Keratinocyte (primary cell): ENCODE measurements at regions not wholly inside any gene's neighbourhood (a gene's known extent, or its start where the extent isn't known, plus 50 kb on each side); places are given as distances from the start of the nearest gene placed in this dataset.

Experiments used
- DNase-seq: peaks from one replicate; pipeline ENCODE4 v3.0.0-alpha.2; 2011; ENCODE audit warnings: low read depth, missing footprints, low spot score
- FAIRE-seq: peaks from 2 replicates; lab custom pipeline; 2011; peaks lifted over from hg19 to GRCh38; lab: Jason Lieb, UNC
- H2AFZ ChIP-seq: 2 replicates; pipeline ENCODE4 v1.6.0; 2012; ENCODE audit warnings: low read length, control low read depth, inconsistent platforms; ENCODE audit not compliant: control insufficient read depth
- H3K27ac ChIP-seq: 2 replicates; pipeline ENCODE4 v1.5.1; 2011; ENCODE audit warnings: low read length; ENCODE audit not compliant: control insufficient read depth, insufficient read depth
- H3K27me3 ChIP-seq: 3 replicates; pipeline ENCODE4 v1.6.0; 2011; ENCODE audit warnings: low read length; ENCODE audit not compliant: control insufficient read depth, insufficient read depth; ENCODE audit errors: extremely low read depth
- H3K36me3 ChIP-seq, 2 experiments: 2 replicates in 1 of 2; 3 replicates in 1 of 2; pipeline ENCODE4 v1.5.1; 2011; ENCODE audit warnings: low read length in 2 of 2, mild to moderate bottlenecking in 1 of 2; ENCODE audit not compliant: control insufficient read depth in 2 of 2, insufficient read depth in 2 of 2; ENCODE audit errors: extremely low read depth in 1 of 2
- H3K4me1 ChIP-seq: 3 replicates; pipeline ENCODE4 v1.5.1; 2011; ENCODE audit warnings: low read length; ENCODE audit not compliant: control insufficient read depth, insufficient read depth; ENCODE audit errors: extremely low read depth
- H3K4me2 ChIP-seq: 3 replicates; pipeline ENCODE4 v1.6.0; 2011; ENCODE audit warnings: low read depth, low read length; ENCODE audit not compliant: control insufficient read depth, insufficient read depth; ENCODE audit errors: extremely low read depth
- H3K4me3 ChIP-seq, 3 experiments: fragments of 200-600 bp in 1 of 3; sonication (generic) in 1 of 3; 2 replicates in 2 of 3; 3 replicates in 1 of 3; pipeline ENCODE4 v1.5.1; 2011 to 2016; ENCODE audit warnings: low read length in 3 of 3, mild to moderate bottlenecking in 3 of 3, control low read depth in 2 of 3, inconsistent platforms in 1 of 3, low read depth in 1 of 3, mixed read lengths in 1 of 3, mixed run types in 1 of 3, moderate library complexity in 1 of 3; ENCODE audit not compliant: control insufficient read depth in 2 of 3, insufficient read depth in 2 of 3; ENCODE audit errors: extremely low read depth in 1 of 3
- H3K79me2 ChIP-seq: 2 replicates; pipeline ENCODE4 v1.6.0; 2012; ENCODE audit warnings: low read length; ENCODE audit not compliant: control insufficient read depth, insufficient read depth
- H3K9ac ChIP-seq: 3 replicates; pipeline ENCODE4 v1.6.0; 2011; ENCODE audit warnings: low read length; ENCODE audit not compliant: control insufficient read depth, insufficient read depth; ENCODE audit errors: extremely low read depth
- H3K9me1 ChIP-seq: 3 replicates; pipeline ENCODE4 v1.6.0; 2011; ENCODE audit warnings: low read length; ENCODE audit not compliant: control insufficient read depth, insufficient read depth; ENCODE audit errors: extremely low read depth
- H3K9me3 ChIP-seq: 2 replicates; pipeline ENCODE4 v1.5.1; 2012; ENCODE audit warnings: low read depth, low read length; ENCODE audit not compliant: control insufficient read depth
- H4K20me1 ChIP-seq: 3 replicates; pipeline ENCODE4 v1.6.0; 2011; ENCODE audit warnings: low read length; ENCODE audit not compliant: control insufficient read depth, insufficient read depth; ENCODE audit errors: extremely low read depth
- EZH2 ChIP-seq: IDR thresholded peaks from one replicate; pipeline ENCODE4 v1.6.1; 2012; ENCODE audit warnings: inconsistent platforms, mild to moderate bottlenecking, low read length, moderate library complexity
- dilution Hi-C: fragments of 300-500 bp; cut with MboI; formaldehyde crosslinking; loops from one replicate; pipeline ENCODE4 v1.7.0; 2020; ENCODE audit warnings: low sequenced_read_pairs; ENCODE audit not compliant: extremely low pct_ligation_motif_present
- TF ChIP-seq, protein P1 (sequence below), 3 experiments: IDR thresholded peaks in 1 of 3; conservative IDR thresholded peaks in 1 of 3; optimal IDR thresholded peaks in 1 of 3; 2 replicates in 2 of 3; 3 replicates in 1 of 3; pipeline versions ENCODE3 to v1.5.1; 2011; ENCODE audit warnings: low read length in 3 of 3, mild to moderate bottlenecking in 3 of 3, moderate library complexity in 2 of 3, control low read depth in 1 of 3, inconsistent platforms in 1 of 3; ENCODE audit not compliant: insufficient read depth in 2 of 3; ENCODE audit errors: extremely low read depth in 1 of 3

DNA sequence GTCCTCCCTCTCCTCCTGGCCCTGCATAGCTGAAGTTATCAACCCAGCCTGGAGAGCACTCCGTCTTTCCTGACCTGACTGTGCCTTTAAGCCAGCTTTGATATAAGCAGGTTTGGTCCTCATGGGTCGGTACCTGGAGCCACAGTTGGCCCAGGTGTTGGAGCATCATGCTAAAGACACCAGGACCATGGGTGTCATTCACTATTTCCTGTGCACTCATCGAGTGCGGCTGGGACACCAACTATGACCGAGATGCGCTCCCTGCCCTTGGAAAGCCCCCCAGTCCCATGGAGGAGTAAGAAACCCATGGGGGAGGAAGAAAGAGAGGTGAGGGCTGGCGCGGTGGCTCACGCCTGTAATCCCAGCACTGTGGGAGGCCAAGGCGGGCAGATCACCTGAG is 78.9 kb upstream of the CCND2 start:
- Histone ChIP-seq H3K9me1 (no peaks in the 10 kb centered on the region), H3K79me2 (no peaks in the 10 kb centered on the region), H2AFZ (no peak overlapping the region), H3K9me3 (no peaks in the 10 kb centered on the region), H3K4me2 (no peak overlapping the region), H3K4me3 (no peak overlapping the region), H3K27me3 (no peaks in the 10 kb centered on the region), H3K9ac (no peak overlapping the region), H3K36me3 (no peaks in the 10 kb centered on the region), H3K27ac (no peak overlapping the region), H4K20me1 (no peaks in the 10 kb centered on the region), H3K4me1 (no peaks in the 10 kb centered on the region)
- no peak for FAIRE-seq
- DNase-seq: no peak
- dilution Hi-C loops: no loop called here
- TF ChIP-seq, protein P1, sequence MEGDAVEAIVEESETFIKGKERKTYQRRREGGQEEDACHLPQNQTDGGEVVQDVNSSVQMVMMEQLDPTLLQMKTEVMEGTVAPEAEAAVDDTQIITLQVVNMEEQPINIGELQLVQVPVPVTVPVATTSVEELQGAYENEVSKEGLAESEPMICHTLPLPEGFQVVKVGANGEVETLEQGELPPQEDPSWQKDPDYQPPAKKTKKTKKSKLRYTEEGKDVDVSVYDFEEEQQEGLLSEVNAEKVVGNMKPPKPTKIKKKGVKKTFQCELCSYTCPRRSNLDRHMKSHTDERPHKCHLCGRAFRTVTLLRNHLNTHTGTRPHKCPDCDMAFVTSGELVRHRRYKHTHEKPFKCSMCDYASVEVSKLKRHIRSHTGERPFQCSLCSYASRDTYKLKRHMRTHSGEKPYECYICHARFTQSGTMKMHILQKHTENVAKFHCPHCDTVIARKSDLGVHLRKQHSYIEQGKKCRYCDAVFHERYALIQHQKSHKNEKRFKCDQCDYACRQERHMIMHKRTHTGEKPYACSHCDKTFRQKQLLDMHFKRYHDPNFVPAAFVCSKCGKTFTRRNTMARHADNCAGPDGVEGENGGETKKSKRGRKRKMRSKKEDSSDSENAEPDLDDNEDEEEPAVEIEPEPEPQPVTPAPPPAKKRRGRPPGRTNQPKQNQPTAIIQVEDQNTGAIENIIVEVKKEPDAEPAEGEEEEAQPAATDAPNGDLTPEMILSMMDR (optimal IDR thresholded peaks at IDR 0.05 in 1 of 3, IDR thresholded peaks at IDR 0.05 in 1 of 3, conservative IDR thresholded peaks at IDR 0.05 in 1 of 3; ENCODE audit: extremely low read depth in 1 of 3, insufficient read depth in 2 of 3, low read length in 3 of 3): no peak
- no peak for TF ChIP-seq EZH2

DNA sequence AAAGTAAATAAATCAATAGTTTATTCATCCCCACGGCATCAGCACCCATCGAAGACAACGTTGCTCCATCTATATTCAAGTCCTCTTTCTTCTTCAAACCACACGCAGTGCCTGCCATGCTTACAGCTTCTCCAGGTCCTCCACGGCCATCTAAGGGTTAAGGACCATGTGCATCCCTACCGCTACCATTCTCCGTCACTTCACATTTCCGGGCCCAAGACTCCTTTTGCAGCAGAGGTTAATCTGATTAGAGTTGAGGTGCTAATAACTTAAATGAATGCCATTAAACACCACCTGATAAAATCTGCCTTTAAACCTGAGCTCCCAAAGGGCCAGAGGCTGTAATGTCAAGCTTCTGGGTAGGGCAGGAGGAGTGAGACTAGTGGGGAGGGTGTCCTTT is 79.7 kb upstream of the CCND2 start:
- dilution Hi-C loops: no loop called here
- H3K9me1 ChIP-seq: no peaks in the 10 kb centered on the region
- no peaks in the 10 kb centered on the region for H3K9me3 ChIP-seq
- no peak overlapping the region for H3K4me2 ChIP-seq
- H4K20me1 ChIP-seq: no peaks in the 10 kb centered on the region
- no peaks in the 10 kb centered on the region for H3K27me3 ChIP-seq
- no peaks in the 10 kb centered on the region for H3K4me1 ChIP-seq
- no peak overlapping the region for H3K27ac ChIP-seq
- no peak overlapping the region for H2AFZ ChIP-seq
- H3K9ac ChIP-seq: no peak overlapping the region
- TF ChIP-seq EZH2: no peak
- TF ChIP-seq, protein P1 (optimal IDR thresholded peaks at IDR 0.05 in 1 of 3, IDR thresholded peaks at IDR 0.05 in 1 of 3, conservative IDR thresholded peaks at IDR 0.05 in 1 of 3; ENCODE audit: extremely low read depth in 1 of 3, insufficient read depth in 2 of 3, low read length in 3 of 3): no peak
- H3K4me3 ChIP-seq: no peak overlapping the region
- DNase-seq (no peak), FAIRE-seq (no peak)
- H3K36me3 ChIP-seq: no peaks in the 10 kb centered on the region
- no peaks in the 10 kb centered on the region for H3K79me2 ChIP-seq
